ENCODE measurements at regions not wholly inside any gene's neighbourhood (a gene's known extent, or its start where the extent isn't known, plus 50 kb on each side); places are given as distances from the start of the nearest gene placed in this dataset.

GRCh38 chr13:106818971-106819370 lies 251.0 kb upstream of the ARGLU1 start:
- H3K79me2 ChIP-seq (replicated peaks; ENCODE audit: insufficient read depth, low read length): no peaks in the 10 kb centered on the region
- H3K9ac ChIP-seq (ENCODE audit: low read length): no peak overlapping the region
- TF ChIP-seq CTCF (IDR thresholded peaks at IDR 0.05; ENCODE audit: poor library complexity, severe bottlenecking) (no peak), EZH2 (IDR thresholded peaks at IDR 0.05; ENCODE audit: borderline replicate concordance, insufficient read depth, low read length, poor library complexity, severe bottlenecking) (no peak), POLR2AphosphoS5 (IDR thresholded peaks at IDR 0.05) (no peak), REST (IDR thresholded peaks at IDR 0.05; ENCODE audit: borderline replicate concordance) (no peak), TAF1 (IDR thresholded peaks at IDR 0.05; ENCODE audit: low read depth) (no peak), RAD21 (conservative IDR thresholded peaks at IDR 0.05) (no peak), MXI1 (conservative IDR thresholded peaks at IDR 0.05; ENCODE audit: poor library complexity, severe bottlenecking) (no peak), EP300 (conservative IDR thresholded peaks at IDR 0.05; ENCODE audit: poor library complexity, severe bottlenecking) (no peak), SMC3 (conservative IDR thresholded peaks at IDR 0.05; ENCODE audit: poor library complexity) (no peak)
- H3K4me2 ChIP-seq (ENCODE audit: low read length): no peak overlapping the region
- no peaks in the 10 kb centered on the region for H4K20me1 ChIP-seq (ENCODE audit: insufficient read depth)
- no peak overlapping the region for H3K27ac ChIP-seq (ENCODE audit: low read length)
- no peaks in the 10 kb centered on the region for H3K9me3 ChIP-seq (ENCODE audit: low read length)
- no peaks in the 10 kb centered on the region for H3K9me2 ChIP-seq (ENCODE audit: insufficient read depth, low read length)
- H2AFZ ChIP-seq (ENCODE audit: low read depth, low read length): no peak overlapping the region
- H3K27me3 ChIP-seq (ENCODE audit: insufficient read depth, low read depth, low read length): no peaks in the 10 kb centered on the region
- no peaks in the 10 kb centered on the region for H3K36me3 ChIP-seq (ENCODE audit: insufficient read depth, low read length)
- H3F3A ChIP-seq (ENCODE audit: insufficient read depth, low read length, poor library complexity, severe bottlenecking): no peaks in the 10 kb centered on the region
- no peak overlapping the region for H3K4me3 ChIP-seq (ENCODE audit: low read length)

- H2AFZ ChIP-seq (ENCODE audit: low read depth, low read length): no peak overlapping the region
- H3K36me3 ChIP-seq (ENCODE audit: insufficient read depth, low read length): no peaks in the 10 kb centered on the region
- no peak overlapping the region for H3K4me3 ChIP-seq (ENCODE audit: low read length)
- no peaks in the 10 kb centered on the region for H4K20me1 ChIP-seq (ENCODE audit: insufficient read depth)
- H3F3A ChIP-seq (ENCODE audit: insufficient read depth, low read length, poor library complexity, severe bottlenecking): no peaks in the 10 kb centered on the region
- H3K4me2 ChIP-seq (ENCODE audit: low read length): no peak overlapping the region
- no peaks in the 10 kb centered on the region for H3K9me3 ChIP-seq (ENCODE audit: low read length)
- H3K9me2 ChIP-seq (ENCODE audit: insufficient read depth, low read length): no peaks in the 10 kb centered on the region
- TF ChIP-seq EP300 (conservative IDR thresholded peaks at IDR 0.05; ENCODE audit: poor library complexity, severe bottlenecking): no peak
- no peak for TF ChIP-seq POLR2AphosphoS5 (IDR thresholded peaks at IDR 0.05)
- no peak for TF ChIP-seq RAD21 (conservative IDR thresholded peaks at IDR 0.05)
- no peak for TF ChIP-seq CTCF (IDR thresholded peaks at IDR 0.05; ENCODE audit: poor library complexity, severe bottlenecking)
- TF ChIP-seq SMC3 (conservative IDR thresholded peaks at IDR 0.05; ENCODE audit: poor library complexity): no peak
- TF ChIP-seq REST (IDR thresholded peaks at IDR 0.05; ENCODE audit: borderline replicate concordance): no peak
- no peak for TF ChIP-seq TAF1 (IDR thresholded peaks at IDR 0.05; ENCODE audit: low read depth)
- no peak for TF ChIP-seq EZH2 (IDR thresholded peaks at IDR 0.05; ENCODE audit: borderline replicate concordance, insufficient read depth, low read length, poor library complexity, severe bottlenecking)
- no peak for TF ChIP-seq MXI1 (conservative IDR thresholded peaks at IDR 0.05; ENCODE audit: poor library complexity, severe bottlenecking)
- no peaks in the 10 kb centered on the region for H3K79me2 ChIP-seq (replicated peaks; ENCODE audit: insufficient read depth, low read length)
- no peaks in the 10 kb centered on the region for H3K27me3 ChIP-seq (ENCODE audit: insufficient read depth, low read depth, low read length)
- no peak overlapping the region for H3K9ac ChIP-seq (ENCODE audit: low read length)
- no peak overlapping the region for H3K27ac ChIP-seq (ENCODE audit: low read length)
These were observed 247.6 kb upstream of the ARGLU1 start for GRCh38 chr13:106815545-106815944.

All from neural cell (in vitro differentiated cells).